ENCODE measurements at regions not wholly inside any gene's neighbourhood (a gene's known extent, or its start where the extent isn't known, plus 50 kb on each side); places are given as distances from the start of the nearest gene placed in this dataset.

- TF ChIP-seq RARB (CRISPR knock-in tag; IDR thresholded peaks at IDR 0.05) (no peak), ZNF565 (CRISPR knock-in tag; conservative IDR thresholded peaks at IDR 0.05; ENCODE audit: low read depth) (no peak), ARNTL (CRISPR knock-in tag; IDR thresholded peaks at IDR 0.05; ENCODE audit: borderline replicate concordance, low read depth) (no peak), POU6F1 (CRISPR knock-in tag; IDR thresholded peaks at IDR 0.05; ENCODE audit: borderline replicate concordance, low read depth) (no peak), CSDC2 (CRISPR knock-in tag; IDR thresholded peaks at IDR 0.05) (no peak), CSRNP3 (CRISPR knock-in tag; IDR thresholded peaks at IDR 0.05) (no peak), TSHZ2 (CRISPR knock-in tag; IDR thresholded peaks at IDR 0.05) (no peak), ZNF70 (CRISPR knock-in tag; IDR thresholded peaks at IDR 0.05) (no peak), ZFP30 (CRISPR knock-in tag; IDR thresholded peaks at IDR 0.05) (no peak)
Measured at GRCh38 chr20:51309128-51309527, 233.4 kb downstream of the NFATC2 start.

All from SK-N-SH treated with all-trans-retinoic acid at 6 μM for 48 hours (cell line).